ENCODE measurements at regions not wholly inside any gene's neighbourhood (a gene's known extent, or its start where the extent isn't known, plus 50 kb on each side); places are given as distances from the start of the nearest gene placed in this dataset.

- no peaks in the 10 kb centered on the region for H3F3A ChIP-seq (ENCODE audit: insufficient read depth, low read length, poor library complexity, severe bottlenecking)
- no peak overlapping the region for H2AFZ ChIP-seq (ENCODE audit: low read depth, low read length)
- H3K36me3 ChIP-seq (ENCODE audit: insufficient read depth, low read length): no peaks in the 10 kb centered on the region
- no peaks in the 10 kb centered on the region for H3K27me3 ChIP-seq (ENCODE audit: insufficient read depth, low read depth, low read length)
- no peaks in the 10 kb centered on the region for H4K20me1 ChIP-seq (ENCODE audit: insufficient read depth)
- TF ChIP-seq EP300 (conservative IDR thresholded peaks at IDR 0.05; ENCODE audit: poor library complexity, severe bottlenecking): no peak
- TF ChIP-seq TAF1 (IDR thresholded peaks at IDR 0.05; ENCODE audit: low read depth): no peak
- TF ChIP-seq MXI1 (conservative IDR thresholded peaks at IDR 0.05; ENCODE audit: poor library complexity, severe bottlenecking): no peak
- TF ChIP-seq EZH2 (IDR thresholded peaks at IDR 0.05; ENCODE audit: borderline replicate concordance, insufficient read depth, low read length, poor library complexity, severe bottlenecking): no peak
- no peak for TF ChIP-seq POLR2AphosphoS5 (IDR thresholded peaks at IDR 0.05)
- no peak for TF ChIP-seq RAD21 (conservative IDR thresholded peaks at IDR 0.05)
- TF ChIP-seq REST (IDR thresholded peaks at IDR 0.05; ENCODE audit: borderline replicate concordance): no peak
- no peak for TF ChIP-seq CTCF (IDR thresholded peaks at IDR 0.05; ENCODE audit: poor library complexity, severe bottlenecking)
- no peak for TF ChIP-seq SMC3 (conservative IDR thresholded peaks at IDR 0.05; ENCODE audit: poor library complexity)
- no peaks in the 10 kb centered on the region for H3K79me2 ChIP-seq (replicated peaks; ENCODE audit: insufficient read depth, low read length)
- no peaks in the 10 kb centered on the region for H3K9me2 ChIP-seq (ENCODE audit: insufficient read depth, low read length)
- no peak overlapping the region for H3K4me2 ChIP-seq (ENCODE audit: low read length)
- H3K4me3 ChIP-seq (ENCODE audit: low read length): no peak overlapping the region
- no peaks in the 10 kb centered on the region for H3K9me3 ChIP-seq (ENCODE audit: low read length)
- H3K9ac ChIP-seq (ENCODE audit: low read length): no peak overlapping the region
- H3K27ac ChIP-seq (ENCODE audit: low read length): no peak overlapping the region
Measured at GRCh38 chr2:16252251-16252650, 311.9 kb downstream of the MYCN start.

- H3K9ac ChIP-seq (ENCODE audit: low read length): no peak overlapping the region
- H3K27me3 ChIP-seq (ENCODE audit: insufficient read depth, low read depth, low read length): no peaks in the 10 kb centered on the region
- no peak for TF ChIP-seq TAF1 (IDR thresholded peaks at IDR 0.05; ENCODE audit: low read depth)
- no peak for TF ChIP-seq REST (IDR thresholded peaks at IDR 0.05; ENCODE audit: borderline replicate concordance)
- TF ChIP-seq POLR2AphosphoS5 (IDR thresholded peaks at IDR 0.05): no peak
- TF ChIP-seq SMC3 (conservative IDR thresholded peaks at IDR 0.05; ENCODE audit: poor library complexity): no peak
- no peak for TF ChIP-seq MXI1 (conservative IDR thresholded peaks at IDR 0.05; ENCODE audit: poor library complexity, severe bottlenecking)
Measured at GRCh38 chr2:16251511-16252225, 311.3 kb downstream of the MYCN start.

More at GRCh38 chr2:16251511-16252225, 311.3 kb downstream of the MYCN start:
- Histone ChIP-seq H4K20me1 (ENCODE audit: insufficient read depth) (no peaks in the 10 kb centered on the region), H2AFZ (ENCODE audit: low read depth, low read length) (no peak overlapping the region), H3K4me2 (ENCODE audit: low read length) (no peak overlapping the region), H3K4me3 (ENCODE audit: low read length) (no peak overlapping the region), H3K9me3 (ENCODE audit: low read length) (no peaks in the 10 kb centered on the region), H3F3A (ENCODE audit: insufficient read depth, low read length, poor library complexity, severe bottlenecking) (no peaks in the 10 kb centered on the region), H3K36me3 (ENCODE audit: insufficient read depth, low read length) (no peaks in the 10 kb centered on the region), H3K79me2 (replicated peaks; ENCODE audit: insufficient read depth, low read length) (no peaks in the 10 kb centered on the region), H3K27ac (ENCODE audit: low read length) (no peak overlapping the region), H3K9me2 (ENCODE audit: insufficient read depth, low read length) (no peaks in the 10 kb centered on the region)
